HG03354 (cell line): ENCODE measurements at regions not wholly inside any gene's neighbourhood (a gene's known extent, or its start where the extent isn't known, plus 50 kb on each side); places are given as distances from the start of the nearest gene placed in this dataset.
"Not testable (repeated sequence)": the region's sequence is repeated elsewhere in the genome, so short reads cannot be mapped to it uniquely, and the experiment has no call there.

Source experiments
- ATAC-seq: cut with Tn5 transposase; IDR thresholded peaks from one replicate; pipeline ENCODE4 v1.9.1; 2021; ENCODE audit warnings: mild to moderate bottlenecking; ENCODE audit not compliant: unreplicated experiment, poor library complexity, severe bottlenecking

GRCh38 chr17:20633268-20634059 lies 53.9 kb downstream of the CDRT15L2 start:
- ATAC-seq: not testable (repeated sequence)

DNA sequence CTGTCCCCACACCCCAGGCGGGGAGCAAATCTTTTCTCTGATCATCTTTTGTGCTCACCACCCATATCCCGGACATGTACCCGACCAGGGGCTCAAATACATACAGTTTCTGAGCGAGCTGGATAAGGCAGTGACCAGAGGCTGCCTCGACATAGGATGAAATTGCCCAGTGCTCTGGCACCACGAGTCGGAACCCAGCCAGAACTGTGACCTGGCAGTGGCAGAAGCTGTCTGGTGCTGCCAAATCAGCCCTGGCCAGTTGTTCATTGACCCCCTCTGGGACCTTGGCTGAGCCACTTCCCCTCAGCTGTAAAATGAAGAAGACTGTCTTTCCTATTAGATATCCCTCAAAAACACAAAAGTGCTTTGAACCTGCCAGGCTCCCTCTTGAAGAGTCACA lies 60.6 kb downstream of the CDRT15L2 start:
- ATAC-seq: not testable (repeated sequence)

DNA sequence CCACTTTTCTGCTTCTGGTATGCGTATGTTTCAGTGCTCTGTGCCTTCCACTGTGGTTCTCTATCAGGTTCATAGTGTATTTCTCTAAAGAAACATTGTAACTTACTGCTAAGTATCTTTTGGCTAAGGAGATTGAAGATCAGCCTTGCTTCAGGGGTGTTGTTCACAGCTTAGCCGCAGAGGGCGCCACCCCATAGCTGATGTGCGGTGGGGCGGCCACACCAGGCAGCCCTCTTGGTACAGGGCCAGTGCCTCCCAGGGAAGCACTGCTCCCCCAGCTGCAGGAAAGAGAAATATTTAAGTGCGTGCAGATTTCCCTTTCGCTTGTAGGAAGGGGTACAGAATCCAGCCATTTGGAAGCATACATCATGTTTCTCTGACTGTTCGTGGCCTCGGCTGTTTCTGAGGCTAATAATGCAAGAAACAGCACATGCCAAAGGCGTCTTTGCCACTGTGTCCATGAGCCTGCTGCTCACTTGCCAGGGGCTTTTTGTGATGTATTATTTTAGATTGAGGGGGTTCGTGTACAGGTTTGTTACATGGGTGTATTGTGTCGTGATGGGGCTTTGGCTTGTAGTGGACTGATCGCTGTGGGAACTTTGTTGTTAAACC lies 67.2 kb downstream of the CDRT15L2 start:
- ATAC-seq: not testable (repeated sequence)

- ATAC-seq: peak; percentile 84
Measured at GRCh38 chr17:20649097-20649767, 69.7 kb downstream of the CDRT15L2 start.

DNA sequence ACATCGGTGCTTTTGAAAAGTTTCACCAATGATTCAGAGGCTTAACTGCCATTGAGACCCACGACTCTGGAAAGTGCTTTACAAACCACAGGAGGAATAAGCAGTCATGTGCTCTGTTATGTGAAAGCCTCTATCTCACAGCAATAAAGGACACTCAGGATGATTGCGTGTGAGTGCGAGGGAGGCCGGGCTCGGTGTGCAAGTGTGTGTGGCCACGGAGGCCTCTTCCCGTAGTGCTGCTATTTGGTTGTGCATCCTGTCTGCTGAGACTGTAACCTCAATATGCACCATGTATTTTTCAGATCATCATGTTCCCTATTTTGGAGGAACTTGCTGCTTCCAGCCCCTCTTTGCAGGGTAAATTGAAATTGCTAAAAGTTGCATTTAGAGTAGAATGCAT lies 71.5 kb downstream of the CDRT15L2 start:
- not testable (repeated sequence) for ATAC-seq

- ATAC-seq: not testable (repeated sequence)
Measured at GRCh38 chr17:20651736-20652135, 72.2 kb downstream of the CDRT15L2 start.

DNA sequence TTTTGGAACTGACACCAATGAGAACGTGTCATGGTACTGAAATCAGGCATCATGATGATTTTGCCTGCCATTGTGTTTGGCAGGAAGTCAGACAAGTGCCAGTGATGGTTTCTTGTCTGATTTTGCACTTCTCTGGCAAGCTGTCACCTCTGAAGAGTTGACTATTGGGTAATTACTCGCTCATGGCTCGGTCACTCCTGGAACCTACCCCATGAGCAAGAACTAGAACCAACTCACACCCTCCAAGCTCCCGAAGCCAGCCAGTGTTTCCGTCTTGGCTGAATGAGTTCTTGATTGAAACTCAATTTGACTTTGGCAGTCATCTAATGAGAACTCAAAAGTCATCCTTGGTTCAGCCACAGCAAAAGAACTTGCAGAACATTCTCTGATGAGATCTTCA lies 73.9 kb downstream of the CDRT15L2 start:
- not testable (repeated sequence) for ATAC-seq

DNA sequence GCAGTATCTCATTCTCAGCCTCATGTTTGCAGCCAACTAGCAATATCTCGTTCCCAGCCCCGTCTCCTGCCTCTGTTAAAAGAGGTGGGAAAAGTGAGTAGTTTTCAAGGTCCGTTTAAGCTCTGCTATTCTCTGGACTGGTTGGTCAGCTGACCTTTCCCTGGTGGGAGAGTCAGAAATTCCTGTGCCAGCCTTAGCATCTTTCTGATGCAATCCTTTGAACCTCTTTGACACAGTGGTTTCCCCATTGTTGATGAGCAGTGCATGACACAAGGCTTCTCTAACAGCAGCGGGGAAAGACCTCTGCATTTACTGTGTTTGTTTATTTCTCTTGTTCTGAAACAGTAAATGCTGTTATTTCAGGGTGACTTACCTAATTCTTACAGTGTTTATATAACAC lies 74.6 kb downstream of the CDRT15L2 start:
- not testable (repeated sequence) for ATAC-seq

DNA sequence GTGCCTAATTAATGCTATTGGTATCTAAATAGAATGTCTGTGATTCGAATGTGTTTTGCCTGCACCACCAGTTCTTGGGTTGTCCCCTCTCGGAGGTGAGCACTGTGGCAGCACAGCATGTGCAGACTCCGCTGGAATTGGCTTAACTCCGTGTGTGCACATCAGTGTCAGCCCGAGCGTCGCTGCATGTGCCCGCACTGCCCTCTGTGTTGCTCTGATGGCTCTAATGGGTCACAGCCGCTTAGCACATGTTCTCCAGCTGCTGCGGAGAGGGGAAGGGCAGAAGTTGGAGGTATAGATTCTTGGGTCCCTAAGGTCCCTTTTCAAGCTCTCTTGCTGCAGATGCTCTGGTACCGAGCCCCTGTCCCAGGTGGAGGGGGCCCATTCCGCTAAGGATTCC lies 75.1 kb downstream of the CDRT15L2 start:
- ATAC-seq: not testable (repeated sequence)

DNA sequence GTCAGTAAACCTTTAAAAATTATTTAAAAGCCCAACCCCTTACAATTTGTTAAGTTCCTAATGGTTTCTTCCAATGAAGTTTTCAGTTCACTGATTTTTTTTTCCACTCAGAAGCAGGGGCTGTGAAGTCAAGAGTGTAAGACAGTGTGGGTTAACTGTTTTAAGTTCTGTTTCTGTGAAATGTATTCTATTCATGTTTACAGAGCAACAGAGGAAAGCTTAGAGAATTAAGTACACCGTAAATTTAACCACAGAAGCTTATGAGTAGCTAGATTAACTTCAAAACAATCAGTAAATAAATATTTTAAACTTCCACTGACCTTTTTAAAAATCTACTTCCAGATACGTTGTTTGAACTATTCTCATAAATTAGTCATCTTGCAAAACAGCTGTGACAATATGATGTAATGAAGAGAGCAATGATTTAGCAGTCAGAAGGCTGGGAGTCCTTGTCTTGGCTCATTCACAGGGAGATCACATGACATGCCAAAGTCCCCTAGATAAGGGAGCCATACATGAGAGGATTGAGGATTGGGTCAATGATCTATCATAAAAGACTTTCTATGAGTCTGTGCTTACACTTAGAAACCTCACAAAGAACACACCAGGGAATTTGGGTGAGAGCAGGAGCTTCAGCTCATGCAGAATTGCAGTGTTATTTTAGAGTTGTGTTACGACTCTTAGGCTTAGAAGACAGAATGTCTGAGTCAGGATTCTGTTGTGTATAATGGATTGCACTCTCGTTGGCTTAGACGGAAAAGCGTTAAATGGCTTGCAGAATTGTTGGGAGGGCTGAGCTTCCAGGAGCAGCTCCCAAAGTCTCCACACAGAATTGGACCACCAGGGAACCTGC lies 85.8 kb downstream of the CDRT15L2 start:
- ATAC-seq: not testable (repeated sequence)

- not testable (repeated sequence) for ATAC-seq
Measured at GRCh38 chr17:20666689-20667088, 87.2 kb downstream of the CDRT15L2 start.

GRCh38 chr17:20667712-20668111 lies 88.2 kb downstream of the CDRT15L2 start:
- not testable (repeated sequence) for ATAC-seq

- not testable (repeated sequence) for ATAC-seq
Measured at GRCh38 chr17:20668316-20668715, 88.8 kb downstream of the CDRT15L2 start.

GRCh38 chr17:20668868-20669267 lies 89.3 kb downstream of the CDRT15L2 start:
- ATAC-seq: not testable (repeated sequence)

GRCh38 chr17:20670506-20670905 lies 91.0 kb downstream of the CDRT15L2 start:
- not testable (repeated sequence) for ATAC-seq

GRCh38 chr17:20674374-20674773 lies 94.8 kb downstream of the CDRT15L2 start:
- ATAC-seq: not testable (repeated sequence)

DNA sequence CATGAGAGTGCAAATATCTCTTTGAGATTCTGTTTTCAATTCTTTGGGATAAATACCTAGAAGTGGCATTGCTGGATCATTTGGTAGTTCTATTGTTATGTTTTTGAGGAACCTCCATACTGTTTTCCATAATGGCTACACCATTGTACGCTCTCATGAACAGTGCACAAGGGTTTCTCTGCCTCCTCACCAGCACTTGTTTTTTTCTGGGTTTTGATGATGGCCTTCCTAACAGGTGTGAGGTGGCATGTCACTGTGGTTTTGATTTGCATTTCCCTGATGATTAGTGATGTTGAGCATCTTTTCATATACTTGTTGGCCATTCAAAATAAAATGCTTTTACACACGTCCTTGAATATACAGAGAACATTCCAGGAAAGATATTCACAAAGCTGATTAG lies 96.2 kb downstream of the CDRT15L2 start:
- not testable (repeated sequence) for ATAC-seq

GRCh38 chr17:20676656-20677055 lies 97.1 kb downstream of the CDRT15L2 start:
- not testable (repeated sequence) for ATAC-seq

GRCh38 chr17:20677469-20677868 lies 97.9 kb downstream of the CDRT15L2 start:
- not testable (repeated sequence) for ATAC-seq

DNA sequence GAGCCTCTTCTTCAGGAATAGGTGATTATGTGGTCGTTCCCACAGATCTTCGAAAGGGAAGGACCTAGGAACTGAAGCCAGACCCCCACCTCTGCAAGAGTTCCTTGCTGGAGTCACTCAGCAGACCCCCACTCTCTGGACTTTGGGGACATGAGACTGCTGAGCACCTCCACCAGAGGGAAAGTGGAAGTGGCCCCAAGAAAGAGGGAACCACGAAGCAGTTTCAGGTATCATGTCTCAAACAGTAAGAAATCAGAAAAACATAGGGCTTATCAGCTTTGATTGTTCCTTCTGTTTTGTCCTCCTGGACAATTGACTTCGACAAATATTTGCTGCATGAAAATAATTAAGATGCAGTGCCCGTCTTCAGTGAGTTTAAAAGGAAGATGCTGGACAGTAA lies 98.9 kb downstream of the CDRT15L2 start:
- ATAC-seq: not testable (repeated sequence)
